SK-N-SH treated with all-trans-retinoic acid at 6 μM for 48 hours (cell line): ENCODE measurements at regions not wholly inside any gene's neighbourhood (a gene's known extent, or its start where the extent isn't known, plus 50 kb on each side); places are given as distances from the start of the nearest gene placed in this dataset.
"Not testable (repeated sequence)": the region's sequence is repeated elsewhere in the genome, so short reads cannot be mapped to it uniquely, and the experiment has no call there.

Source experiments
- ATAC-seq: fragments of 200-7000 bp; cut with Tn5 transposase; 3 replicates; pipeline ENCODE4 v1.9.1; 2020; ENCODE audit warnings: mild to moderate bottlenecking, moderate library complexity
- ARNTL ChIP-seq: fragments of 450-650 bp; formaldehyde crosslinking; IDR thresholded peaks from 2 replicates; pipeline ENCODE4 v1.5.0; 2020; ENCODE audit warnings: low read depth, mild to moderate bottlenecking, moderate library complexity, borderline replicate concordance
- BACH2 ChIP-seq: fragments of 250-450 bp; sonication (Bioruptor Pico); IDR thresholded peaks from 2 replicates; pipeline ENCODE4 v1.9.0; 2021; ENCODE audit warnings: mild to moderate bottlenecking, borderline replicate concordance
- CREB5 ChIP-seq: fragments of 250-450 bp; sonication (Bioruptor Pico); IDR thresholded peaks from 2 replicates; pipeline ENCODE4 v1.5.1; 2020; ENCODE audit warnings: low read depth, mild to moderate bottlenecking, moderate library complexity
- CSDC2 ChIP-seq: fragments of 250-450 bp; sonication (Bioruptor Pico); IDR thresholded peaks from 2 replicates; pipeline ENCODE4 v1.5.0; 2020; ENCODE audit warnings: mild to moderate bottlenecking, moderate library complexity
- CSRNP3 ChIP-seq: fragments of 250-450 bp; sonication (Bioruptor Pico); IDR thresholded peaks from 2 replicates; pipeline ENCODE4 v1.5.1; 2021; ENCODE audit warnings: mild to moderate bottlenecking, moderate library complexity
- ESRRG ChIP-seq: fragments of 250-450 bp; sonication (Bioruptor Pico); IDR thresholded peaks from 2 replicates; pipeline ENCODE4 v1.6.1; 2021; ENCODE audit warnings: mild to moderate bottlenecking
- GLIS3 ChIP-seq: fragments of 250-450 bp; sonication (Bioruptor Pico); IDR thresholded peaks from 2 replicates; pipeline ENCODE4 v1.5.0; 2020; ENCODE audit warnings: mild to moderate bottlenecking, moderate library complexity
- ISL1 ChIP-seq: fragments of 250-450 bp; sonication (Bioruptor Pico); IDR thresholded peaks from 2 replicates; pipeline ENCODE4 v2.1.2; 2022; ENCODE audit warnings: mild to moderate bottlenecking, moderate library complexity
- OSR1 ChIP-seq: fragments of 250-450 bp; sonication (Bioruptor Pico); IDR thresholded peaks from 2 replicates; pipeline ENCODE4 v1.8.0; 2022; ENCODE audit warnings: moderate library complexity, mild to moderate bottlenecking, inconsistent platforms
- PATZ1 ChIP-seq: fragments of 250-450 bp; sonication (Bioruptor Pico); IDR thresholded peaks from 2 replicates; pipeline ENCODE4 v1.8.0; 2020; ENCODE audit warnings: mild to moderate bottlenecking, moderate library complexity, borderline replicate concordance
- POU6F1 ChIP-seq: fragments of 250-450 bp; sonication (Bioruptor Pico); IDR thresholded peaks from 2 replicates; pipeline ENCODE4 v1.8.0; 2021; ENCODE audit warnings: low read depth, mild to moderate bottlenecking, moderate library complexity, borderline replicate concordance
- PPARA ChIP-seq: fragments of 250-450 bp; sonication (Bioruptor Pico); IDR thresholded peaks from 2 replicates; pipeline ENCODE4 v1.5.0; 2020; ENCODE audit warnings: mild to moderate bottlenecking, borderline replicate concordance
- RARB ChIP-seq: fragments of 250-450 bp; sonication (Bioruptor Pico); IDR thresholded peaks from 2 replicates; pipeline ENCODE4 v1.8.0; 2021; ENCODE audit warnings: mild to moderate bottlenecking, moderate library complexity
- SNAI2 ChIP-seq: fragments of 250-450 bp; sonication (Bioruptor Pico); IDR thresholded peaks from 2 replicates; pipeline ENCODE4 v1.5.0; 2020; ENCODE audit warnings: mild to moderate bottlenecking, moderate library complexity
- TCF4 ChIP-seq: fragments of 250-450 bp; sonication (Bioruptor Pico); IDR thresholded peaks from 2 replicates; pipeline ENCODE4 v1.8.0; 2021; ENCODE audit warnings: mild to moderate bottlenecking, moderate library complexity, borderline replicate concordance
- TOX ChIP-seq: fragments of 250-450 bp; sonication (Bioruptor Pico); IDR thresholded peaks from 2 replicates; pipeline ENCODE4 v1.8.0; 2021; ENCODE audit warnings: mild to moderate bottlenecking, moderate library complexity, borderline replicate concordance
- TSHZ2 ChIP-seq: fragments of 250-450 bp; sonication (Bioruptor Pico); IDR thresholded peaks from 2 replicates; pipeline ENCODE4 v1.5.0; 2020; ENCODE audit warnings: mild to moderate bottlenecking, moderate library complexity
- ZC3H10 ChIP-seq: fragments of 250-450 bp; sonication (Bioruptor Pico); IDR thresholded peaks from 2 replicates; pipeline ENCODE4 v1.5.1; 2021; ENCODE audit warnings: mild to moderate bottlenecking, moderate library complexity
- ZFP30 ChIP-seq: fragments of 450-650 bp; formaldehyde crosslinking; IDR thresholded peaks from 2 replicates; pipeline ENCODE4 v1.5.0; 2022; ENCODE audit warnings: mild to moderate bottlenecking, moderate library complexity
- ZNF565 ChIP-seq: fragments of 450-650 bp; formaldehyde crosslinking; conservative IDR thresholded peaks from 2 replicates; pipeline ENCODE4 v1.5.0; 2020; ENCODE audit warnings: low read depth, mild to moderate bottlenecking, moderate library complexity
- ZNF70 ChIP-seq: fragments of 450-650 bp; formaldehyde crosslinking; IDR thresholded peaks from 2 replicates; pipeline ENCODE4 v1.5.0; 2020; ENCODE audit warnings: mild to moderate bottlenecking, moderate library complexity
- ZNF8 ChIP-seq: fragments of 450-650 bp; formaldehyde crosslinking; IDR thresholded peaks from 2 replicates; pipeline ENCODE4 v1.5.0; 2020; ENCODE audit warnings: mild to moderate bottlenecking, moderate library complexity

GRCh38 chr13:87570669-87571068 is 100.5 kb upstream of the SLITRK5 start:
- TF ChIP-seq CSRNP3 (CRISPR knock-in tag) (no peak), RARB (CRISPR knock-in tag) (no peak), TCF4 (CRISPR knock-in tag) (no peak)
- ATAC-seq = no peak

- no peak for TF ChIP-seq ZFP30 (CRISPR knock-in tag)
- TF ChIP-seq OSR1 (CRISPR knock-in tag) = no peak
- TF ChIP-seq CREB5 = no peak
- TF ChIP-seq GLIS3 = no peak
- TF ChIP-seq CSRNP3 (CRISPR knock-in tag) = no peak
- TF ChIP-seq POU6F1 (CRISPR knock-in tag) = no peak
- no peak for TF ChIP-seq SNAI2
- no peak for TF ChIP-seq ZNF8 (CRISPR knock-in tag)
- no peak for TF ChIP-seq PATZ1
- TF ChIP-seq ARNTL = no peak
- TF ChIP-seq PPARA (CRISPR knock-in tag) = no peak
- no peak for TF ChIP-seq BACH2
- TF ChIP-seq ISL1 (CRISPR knock-in tag) = no peak
- TF ChIP-seq TCF4 (CRISPR knock-in tag) = no peak
- no peak for TF ChIP-seq TSHZ2 (CRISPR knock-in tag)
- TF ChIP-seq ZNF70 (CRISPR knock-in tag) = no peak
- no peak for TF ChIP-seq ESRRG (CRISPR knock-in tag)
- TF ChIP-seq ZNF565 (CRISPR knock-in tag) = no peak
- no peak for ATAC-seq
Measured at GRCh38 chr13:87582399-87582798, 88.8 kb upstream of the SLITRK5 start.

- no peak for TF ChIP-seq POU6F1 (CRISPR knock-in tag)
- TF ChIP-seq ZNF565 (CRISPR knock-in tag) = no peak
- no peak for TF ChIP-seq TCF4 (CRISPR knock-in tag)
- TF ChIP-seq GLIS3 = no peak
- TF ChIP-seq CSDC2 (CRISPR knock-in tag) = no peak
- no peak for TF ChIP-seq PATZ1
- TF ChIP-seq SNAI2 = no peak
- no peak for TF ChIP-seq ISL1 (CRISPR knock-in tag)
- no peak for TF ChIP-seq ESRRG (CRISPR knock-in tag)
- no peak for TF ChIP-seq ZC3H10 (CRISPR knock-in tag)
- TF ChIP-seq TOX (CRISPR knock-in tag) = no peak
- no peak for TF ChIP-seq CSRNP3 (CRISPR knock-in tag)
- ATAC-seq = no peak
Measured at GRCh38 chr13:87590518-87590917, 80.7 kb upstream of the SLITRK5 start.

GRCh38 chr13:87604437-87604836 is 66.7 kb upstream of the SLITRK5 start:
- ATAC-seq = not testable (repeated sequence)
